ENCODE measurements at regions not wholly inside any gene's neighbourhood (a gene's known extent, or its start where the extent isn't known, plus 50 kb on each side); places are given as distances from the start of the nearest gene placed in this dataset.

DNA sequence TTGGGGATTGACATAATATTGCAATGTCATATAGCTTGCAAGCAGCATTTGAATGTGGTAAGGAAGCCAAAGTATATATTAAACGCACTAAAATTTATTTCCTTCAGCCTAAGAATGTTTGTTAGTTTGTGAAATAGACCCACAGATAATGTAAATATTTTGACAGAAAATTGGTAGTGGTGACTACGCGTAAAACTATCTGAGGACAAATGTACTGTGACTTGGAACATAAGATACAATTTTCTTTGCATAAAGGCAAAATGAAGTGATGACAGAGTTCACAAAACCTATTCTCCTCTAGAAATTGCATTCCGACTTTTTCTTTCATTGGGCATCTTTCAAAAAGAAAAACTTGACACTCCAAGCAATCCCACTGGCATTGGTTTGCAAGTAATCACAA, 411.1 kb upstream of the LRATD1 start:
- TF ChIP-seq, protein P1, sequence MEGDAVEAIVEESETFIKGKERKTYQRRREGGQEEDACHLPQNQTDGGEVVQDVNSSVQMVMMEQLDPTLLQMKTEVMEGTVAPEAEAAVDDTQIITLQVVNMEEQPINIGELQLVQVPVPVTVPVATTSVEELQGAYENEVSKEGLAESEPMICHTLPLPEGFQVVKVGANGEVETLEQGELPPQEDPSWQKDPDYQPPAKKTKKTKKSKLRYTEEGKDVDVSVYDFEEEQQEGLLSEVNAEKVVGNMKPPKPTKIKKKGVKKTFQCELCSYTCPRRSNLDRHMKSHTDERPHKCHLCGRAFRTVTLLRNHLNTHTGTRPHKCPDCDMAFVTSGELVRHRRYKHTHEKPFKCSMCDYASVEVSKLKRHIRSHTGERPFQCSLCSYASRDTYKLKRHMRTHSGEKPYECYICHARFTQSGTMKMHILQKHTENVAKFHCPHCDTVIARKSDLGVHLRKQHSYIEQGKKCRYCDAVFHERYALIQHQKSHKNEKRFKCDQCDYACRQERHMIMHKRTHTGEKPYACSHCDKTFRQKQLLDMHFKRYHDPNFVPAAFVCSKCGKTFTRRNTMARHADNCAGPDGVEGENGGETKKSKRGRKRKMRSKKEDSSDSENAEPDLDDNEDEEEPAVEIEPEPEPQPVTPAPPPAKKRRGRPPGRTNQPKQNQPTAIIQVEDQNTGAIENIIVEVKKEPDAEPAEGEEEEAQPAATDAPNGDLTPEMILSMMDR (IDR thresholded peaks at IDR 0.05; ENCODE audit: borderline replicate concordance, extremely low read depth, low read length, poor library complexity, severe bottlenecking): no peak
- no peak for TF ChIP-seq EZH2 (IDR thresholded peaks at IDR 0.05; ENCODE audit: borderline replicate concordance, low read depth, low read length, severe bottlenecking)
